GM12878 (cell line): ENCODE measurements at regions not wholly inside any gene's neighbourhood (a gene's known extent, or its start where the extent isn't known, plus 50 kb on each side); places are given as distances from the start of the nearest gene placed in this dataset.

Experiments
- ATAC-seq: fragments of 200-7000 bp; cut with Tn5 transposase; 3 replicates; pipeline ENCODE4 v1.9.1; 2020; ENCODE audit warnings: mild to moderate bottlenecking, moderate library complexity
- BruUV-seq: library from RNA; stranded (reverse); fragments of 400-500 nt; replicated peaks from 2 replicates; lab custom pipeline; 2021; lab: Mats Ljungman, UMichigan
- CTCF ChIA-PET: fragments of 300-600 bp; sonication (Branson Sonifier 250); formaldehyde crosslinking; extraction: SDS; loops from one replicate; lab custom pipeline; 2021; ENCODE audit warnings: inconsistent platforms; lab: Yijun Ruan, JAX
- POLR2A ChIA-PET: fragments of 350-600 bp; formaldehyde crosslinking; extraction: SDS; loops from one replicate; lab custom pipeline; 2021; ENCODE audit warnings: inconsistent platforms; lab: Charles Lee
- RAD21 ChIA-PET: fragments of 300-600 bp; sonication (Branson Sonifier 250); formaldehyde crosslinking; loops from one replicate; lab custom pipeline; 2023; ENCODE audit warnings: antibody characterized with exemption; ENCODE audit not compliant: unreplicated experiment; lab: Charles Lee
- SMC1A ChIA-PET: fragments of 300-600 bp; sonication (Branson Sonifier 250); formaldehyde crosslinking; loops from one replicate; lab custom pipeline; 2023; ENCODE audit not compliant: unreplicated experiment, uncharacterized antibody; lab: Charles Lee
- DNase-seq: peaks from one replicate; pipeline ENCODE4 v3.0.0-alpha.2; 2011; ENCODE audit warnings: low read depth, low spot score
- FAIRE-seq: peaks from 3 replicates; lab custom pipeline; 2011; peaks lifted over from hg19 to GRCh38; lab: Jason Lieb, UNC
- H2AFZ ChIP-seq: 2 replicates; pipeline ENCODE4 v1.6.0; 2011; ENCODE audit warnings: low read depth, low read length, control low read depth; ENCODE audit not compliant: control insufficient read depth
- H3K27ac ChIP-seq: 2 replicates; pipeline ENCODE4 v1.5.1; 2011; ENCODE audit warnings: control low read depth; ENCODE audit not compliant: control insufficient read depth, insufficient read depth
- H3K27me3 ChIP-seq, 2 experiments: replicated peaks in 1 of 2; 2 replicates each; pipeline versions ENCODE4 v1.6.0 to v1.6.1; 2011; ENCODE audit warnings: low read length in 1 of 2; ENCODE audit not compliant: control insufficient read depth in 2 of 2, insufficient read depth in 2 of 2
- H3K36me3 ChIP-seq, 2 experiments: 2 replicates each; pipeline ENCODE4 v1.5.1; 2011; ENCODE audit warnings: low read length in 1 of 2; ENCODE audit not compliant: control insufficient read depth in 2 of 2, insufficient read depth in 2 of 2
- H3K4me1 ChIP-seq: 2 replicates; pipeline ENCODE4 v1.6.1; 2011; ENCODE audit warnings: mild to moderate bottlenecking, low read length, moderate library complexity, mixed read lengths; ENCODE audit not compliant: control insufficient read depth, insufficient read depth
- H3K4me2 ChIP-seq: 2 replicates; pipeline ENCODE4 v1.6.0; 2011; ENCODE audit warnings: control low read depth; ENCODE audit not compliant: control insufficient read depth, insufficient read depth
- H3K4me3 ChIP-seq: fragments of 200-600 bp; sonication (generic); 2 replicates; pipeline ENCODE4 v1.5.1; 2016
- H3K79me2 ChIP-seq: 2 replicates; pipeline ENCODE4 v1.6.0; 2011; ENCODE audit warnings: low read length; ENCODE audit not compliant: control insufficient read depth, insufficient read depth
- H3K9ac ChIP-seq: 2 replicates; pipeline ENCODE4 v1.8.0; 2011; ENCODE audit warnings: low read length, control low read depth, mixed read lengths; ENCODE audit not compliant: control insufficient read depth, insufficient read depth
- H3K9me3 ChIP-seq: replicated peaks from 3 replicates; pipeline ENCODE4 v1.5.1; 2011; ENCODE audit warnings: mild to moderate bottlenecking, low read length; ENCODE audit not compliant: control insufficient read depth, insufficient read depth
- H4K20me1 ChIP-seq: 2 replicates; pipeline ENCODE4 v1.6.0; 2011; ENCODE audit not compliant: control insufficient read depth, insufficient read depth
- IRF5 ChIP-seq: fragments of 450-650 bp; IDR thresholded peaks from 2 replicates; pipeline ENCODE4 v1.6.1; 2017; ENCODE audit warnings: borderline replicate concordance
- KAT2A ChIP-seq: conservative IDR thresholded peaks from 2 replicates; pipeline ENCODE4 v1.6.1; 2011; ENCODE audit warnings: low read depth, low read length; ENCODE audit not compliant: control insufficient read depth
- SIN3A ChIP-seq: IDR thresholded peaks from 2 replicates; pipeline ENCODE4 v1.6.1; 2012; ENCODE audit warnings: low read depth, low read length, improper control_type of control experiment
- SMC3 ChIP-seq: IDR thresholded peaks from 2 replicates; pipeline ENCODE4 v1.6.1; 2011; ENCODE audit warnings: low read length, improper control_type of control experiment, borderline replicate concordance
- WGBS: methylation state at CpG from one replicate; pipeline ENCODE4 v1.1.6; 2016; ENCODE audit warnings: low lambda C conversion rate; ENCODE audit not compliant: insufficient replicate concordance, insufficient coverage; ENCODE audit errors: missing lambda C conversion rate; 5-methylcytosine and 5-hydroxymethylcytosine counted together
- in situ Hi-C: fragments of 300-500 bp; cut with MboI; formaldehyde crosslinking; loops from 9 replicates; pipeline ENCODE4 v1.14.3; 2018; ENCODE audit warnings: mixed read lengths
- intact Hi-C: fragments of 100-400 bp; cut with micrococcal nuclease; formaldehyde crosslinking; loops from one replicate; pipeline ENCODE4 v1.14.2; 2022; ENCODE audit not compliant: unreplicated experiment
- TF ChIP-seq, protein P1 (sequence below), 3 experiments: IDR thresholded peaks in 2 of 3; conservative IDR thresholded peaks in 1 of 3; 2 replicates each; pipeline ENCODE4 v1.5.1; 2011; ENCODE audit warnings: low read depth in 3 of 3, low read length in 3 of 3, mild to moderate bottlenecking in 3 of 3, control low read depth in 2 of 3, moderate library complexity in 2 of 3, inconsistent platforms in 1 of 3, mixed read lengths in 1 of 3; ENCODE audit not compliant: control insufficient read depth in 2 of 3, insufficient read depth in 1 of 3; ENCODE audit errors: extremely low read depth in 1 of 3
- TF ChIP-seq, protein P2 (sequence below): IDR thresholded peaks from 2 replicates; pipeline ENCODE4 v1.6.1; 2012; ENCODE audit warnings: low read depth, low read length, improper control_type of control experiment

DNA sequence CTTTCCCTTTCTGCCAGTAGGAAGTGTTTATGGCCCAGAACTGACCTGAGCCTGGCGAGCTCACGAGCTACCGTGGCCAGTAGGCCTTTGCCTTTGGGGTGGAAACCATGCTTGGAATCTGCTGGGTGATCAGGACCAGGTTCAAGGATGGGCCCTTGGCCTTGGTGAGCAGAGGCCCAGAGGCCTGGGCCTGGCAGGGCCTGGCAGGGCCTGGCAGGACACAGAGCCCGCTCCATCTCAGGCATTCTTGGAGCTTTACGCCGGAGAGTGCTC is 184.8 kb upstream of the RTL1 start:
- no peaks in the 10 kb centered on the region for H3K4me1 ChIP-seq
- RAD21 ChIA-PET = no interaction called here
- no peaks in the 10 kb centered on the region for H3K9me3 ChIP-seq
- no peak overlapping the region for H3K4me2 ChIP-seq
- SMC1A ChIA-PET = no interaction called here
- TF ChIP-seq, protein P1, sequence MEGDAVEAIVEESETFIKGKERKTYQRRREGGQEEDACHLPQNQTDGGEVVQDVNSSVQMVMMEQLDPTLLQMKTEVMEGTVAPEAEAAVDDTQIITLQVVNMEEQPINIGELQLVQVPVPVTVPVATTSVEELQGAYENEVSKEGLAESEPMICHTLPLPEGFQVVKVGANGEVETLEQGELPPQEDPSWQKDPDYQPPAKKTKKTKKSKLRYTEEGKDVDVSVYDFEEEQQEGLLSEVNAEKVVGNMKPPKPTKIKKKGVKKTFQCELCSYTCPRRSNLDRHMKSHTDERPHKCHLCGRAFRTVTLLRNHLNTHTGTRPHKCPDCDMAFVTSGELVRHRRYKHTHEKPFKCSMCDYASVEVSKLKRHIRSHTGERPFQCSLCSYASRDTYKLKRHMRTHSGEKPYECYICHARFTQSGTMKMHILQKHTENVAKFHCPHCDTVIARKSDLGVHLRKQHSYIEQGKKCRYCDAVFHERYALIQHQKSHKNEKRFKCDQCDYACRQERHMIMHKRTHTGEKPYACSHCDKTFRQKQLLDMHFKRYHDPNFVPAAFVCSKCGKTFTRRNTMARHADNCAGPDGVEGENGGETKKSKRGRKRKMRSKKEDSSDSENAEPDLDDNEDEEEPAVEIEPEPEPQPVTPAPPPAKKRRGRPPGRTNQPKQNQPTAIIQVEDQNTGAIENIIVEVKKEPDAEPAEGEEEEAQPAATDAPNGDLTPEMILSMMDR (IDR thresholded peaks at IDR 0.05 in 2 of 3, conservative IDR thresholded peaks at IDR 0.05 in 1 of 3; ENCODE audit: control insufficient read depth in 2 of 3, extremely low read depth in 1 of 3, insufficient read depth in 1 of 3, low read depth in 3 of 3, low read length in 3 of 3) = no peak
- TF ChIP-seq SIN3A (no peak), KAT2A (no peak), SMC3 (no peak), IRF5 (no peak)
- TF ChIP-seq, protein P2, sequence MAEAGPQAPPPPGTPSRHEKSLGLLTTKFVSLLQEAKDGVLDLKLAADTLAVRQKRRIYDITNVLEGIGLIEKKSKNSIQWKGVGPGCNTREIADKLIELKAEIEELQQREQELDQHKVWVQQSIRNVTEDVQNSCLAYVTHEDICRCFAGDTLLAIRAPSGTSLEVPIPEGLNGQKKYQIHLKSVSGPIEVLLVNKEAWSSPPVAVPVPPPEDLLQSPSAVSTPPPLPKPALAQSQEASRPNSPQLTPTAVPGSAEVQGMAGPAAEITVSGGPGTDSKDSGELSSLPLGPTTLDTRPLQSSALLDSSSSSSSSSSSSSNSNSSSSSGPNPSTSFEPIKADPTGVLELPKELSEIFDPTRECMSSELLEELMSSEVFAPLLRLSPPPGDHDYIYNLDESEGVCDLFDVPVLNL = no peak
- POLR2A ChIA-PET = no interaction called here
- no peak overlapping the region for H3K4me3 ChIP-seq
- CTCF ChIA-PET = no interaction called here
- H3K79me2 ChIP-seq = no peaks in the 10 kb centered on the region
- no peak overlapping the region for H2AFZ ChIP-seq
- intact Hi-C loops (no loop called here), in situ Hi-C loops (no loop called here)
- H3K36me3 ChIP-seq = no peaks in the 10 kb centered on the region
- no peaks in the 10 kb centered on the region for H3K27me3 ChIP-seq
- no peak for ATAC-seq
- no peak for DNase-seq
- H4K20me1 ChIP-seq = no peaks in the 10 kb centered on the region
- BruUV-seq = no TSS peak
- no peak for FAIRE-seq
- 44% methylated on average over 6 of the region's 6 CpGs for WGBS
- no peak overlapping the region for H3K27ac ChIP-seq
- H3K9ac ChIP-seq = no peak overlapping the region
